HCT116 (cell line): ENCODE measurements at regions not wholly inside any gene's neighbourhood (a gene's known extent, or its start where the extent isn't known, plus 50 kb on each side); places are given as distances from the start of the nearest gene placed in this dataset.

Source experiments
- ATAC-seq: fragments of 200-7000 bp; cut with Tn5 transposase; 2 replicates; pipeline ENCODE4 v1.9.1; 2020; ENCODE audit warnings: mild to moderate bottlenecking, moderate library complexity
- BruUV-seq: library from RNA; stranded (reverse); fragments of 400-500 nt; replicated peaks from 2 replicates; lab custom pipeline; 2021; lab: Mats Ljungman, UMichigan
- CTCF ChIA-PET: fragments of 300-600 bp; sonication (Branson Sonifier 250); formaldehyde crosslinking; loops from one replicate; lab custom pipeline; 2021; ENCODE audit warnings: antibody characterized with exemption; lab: Charles Lee
- POLR2A ChIA-PET: fragments of 300-600, 350-600 bp; sonication (Branson Sonifier 250); formaldehyde crosslinking; loops from one replicate; lab custom pipeline; 2021; ENCODE audit warnings: antibody characterized with exemption; lab: Charles Lee
- RAD21 ChIA-PET, 2 experiments: fragments of 300-600 bp; sonication (Branson Sonifier 250); formaldehyde crosslinking; loops; one replicate each; lab custom pipeline; 2023; ENCODE audit warnings: low total read pairs in 2 of 2; ENCODE audit not compliant: uncharacterized antibody in 2 of 2, unreplicated experiment in 2 of 2, low non-redundant PET in 1 of 2; lab: Charles Lee
- DNase-seq: peaks from one replicate; pipeline ENCODE4 v3.0.0-alpha.2; 2010; ENCODE audit warnings: low read depth, low spot score
- H2AFZ ChIP-seq: fragments of 200-600 bp; shearing (Covaris generic), sonication (generic); 2 replicates; pipeline ENCODE4 v1.6.1; 2017; ENCODE audit warnings: low read depth, mixed run types, mixed read lengths, antibody characterized with exemption, low read length; ENCODE audit not compliant: poor library complexity, severe bottlenecking
- H3K27ac ChIP-seq: 2 replicates; pipeline ENCODE4 v1.5.1; 2012; ENCODE audit warnings: low read depth, low read length
- H3K27me3 ChIP-seq: fragments of 200-600 bp; sonication (generic); 2 replicates; pipeline ENCODE4 v1.6.1; 2016; ENCODE audit warnings: mixed run types, low read length, mixed read lengths; ENCODE audit not compliant: insufficient read depth
- H3K36me3 ChIP-seq, 2 experiments: fragments of 200-500 bp in 1 of 2; fragments of 200-600 bp in 1 of 2; sonication (Bioruptor generic) in 1 of 2; sonication (generic) in 1 of 2; 2 replicates each; pipeline versions ENCODE4 v1.5.1 to v1.6.1; 2014 to 2016; ENCODE audit warnings: low read length in 2 of 2, inconsistent platforms in 1 of 2, mixed read lengths in 1 of 2, mixed run types in 1 of 2; ENCODE audit not compliant: insufficient read depth in 2 of 2, control insufficient read depth in 1 of 2
- H3K4me1 ChIP-seq, 2 experiments: fragments of 200-600 bp in 1 of 2; sonication (generic) in 1 of 2; 2 replicates each; pipeline versions ENCODE4 v1.5.1 to v1.6.1; 2012 to 2017; ENCODE audit warnings: low read length in 2 of 2, inconsistent platforms in 1 of 2, mild to moderate bottlenecking in 1 of 2, mixed read lengths in 1 of 2, mixed run types in 1 of 2, moderate library complexity in 1 of 2; ENCODE audit not compliant: insufficient read depth in 2 of 2, control insufficient read depth in 1 of 2
- H3K4me2 ChIP-seq: fragments of 200-600 bp; sonication (generic); 2 replicates; pipeline ENCODE4 v1.6.1; 2017; ENCODE audit warnings: mixed run types, low read length, mixed read lengths
- H3K4me3 ChIP-seq, 2 experiments: fragments of 200-600 bp in 1 of 2; sonication (generic) in 1 of 2; replicated peaks in 1 of 2; 2 replicates each; pipeline ENCODE4 v1.5.1; 2011 to 2016; ENCODE audit warnings: low read length in 2 of 2, control low read depth in 1 of 2, low read depth in 1 of 2, mild to moderate bottlenecking in 1 of 2, mixed read lengths in 1 of 2, mixed run types in 1 of 2
- H3K79me2 ChIP-seq: fragments of 200-600 bp; sonication (generic); 2 replicates; pipeline ENCODE4 v1.6.1; 2017; ENCODE audit warnings: mild to moderate bottlenecking, mixed run types, low read length, moderate library complexity, mixed read lengths; ENCODE audit not compliant: insufficient read depth
- H3K9ac ChIP-seq: fragments of 200-600 bp; sonication (generic); 2 replicates; pipeline ENCODE4 v1.6.1; 2016; ENCODE audit warnings: low read length, mixed read lengths
- H3K9me2 ChIP-seq: fragments of 200-600 bp; sonication (generic), shearing (Covaris generic); 2 replicates; pipeline ENCODE4 v1.6.1; 2017; ENCODE audit warnings: mixed run types, mild to moderate bottlenecking, moderate library complexity; ENCODE audit not compliant: insufficient read depth
- H3K9me3 ChIP-seq, 2 experiments: fragments of 200-500 bp in 1 of 2; fragments of 200-600 bp in 1 of 2; sonication (Bioruptor generic) in 1 of 2; sonication (generic) in 1 of 2; 2 replicates each; pipeline ENCODE4 v1.6.1; 2014 to 2017; ENCODE audit warnings: low read length in 2 of 2, mixed read lengths in 2 of 2, inconsistent platforms in 1 of 2, low read depth in 1 of 2, mild to moderate bottlenecking in 1 of 2, mixed run types in 1 of 2, moderate library complexity in 1 of 2; ENCODE audit not compliant: control insufficient read depth in 1 of 2, insufficient read depth in 1 of 2
- H4K20me1 ChIP-seq: fragments of 200-600 bp; sonication (generic), shearing (Covaris generic); 2 replicates; pipeline ENCODE4 v1.6.1; 2017; ENCODE audit warnings: mixed run types, mild to moderate bottlenecking, moderate library complexity; ENCODE audit not compliant: insufficient read depth
- CEBPB ChIP-seq: IDR thresholded peaks from 2 replicates; pipeline ENCODE4 v1.6.1; 2012; ENCODE audit warnings: low read depth
- ELF1 ChIP-seq: IDR thresholded peaks from 2 replicates; pipeline ENCODE4 v1.6.1; 2012; ENCODE audit warnings: low read depth, borderline replicate concordance
- EZH2phosphoT487 ChIP-seq: fragments of 200-600 bp; IDR thresholded peaks from 2 replicates; pipeline ENCODE4 v1.6.1; 2018; ENCODE audit warnings: antibody characterized with exemption, borderline replicate concordance
- FOSL1 ChIP-seq: IDR thresholded peaks from 2 replicates; pipeline ENCODE4 v1.6.1; 2012; ENCODE audit warnings: low read depth
- POLR2AphosphoS5 ChIP-seq: IDR thresholded peaks from 2 replicates; pipeline ENCODE4 v1.6.1; 2011; ENCODE audit warnings: mild to moderate bottlenecking, low read depth, low read length, moderate library complexity
- RAD21 ChIP-seq: IDR thresholded peaks from 2 replicates; pipeline ENCODE4 v1.6.1; 2012; ENCODE audit warnings: low read depth, mild to moderate bottlenecking
- SIN3A ChIP-seq: IDR thresholded peaks from 2 replicates; pipeline ENCODE4 v1.6.1; 2012; ENCODE audit warnings: low read depth
- SP1 ChIP-seq: IDR thresholded peaks from 2 replicates; pipeline ENCODE4 v1.6.1; 2012; ENCODE audit warnings: low read depth
- SRF ChIP-seq: IDR thresholded peaks from 2 replicates; pipeline ENCODE4 v1.6.1; 2012; ENCODE audit warnings: low read depth
- ZNF274 ChIP-seq: fragments of 200-500 bp; sonication (Bioruptor generic); IDR thresholded peaks from 2 replicates; pipeline ENCODE4 v1.6.1; 2014; ENCODE audit warnings: mild to moderate bottlenecking, low read depth, low read length, inconsistent platforms
- intact Hi-C: fragments of 100-400 bp; cut with micrococcal nuclease; formaldehyde crosslinking; loops from 2 replicates; pipeline ENCODE4 v1.10.0; 2022
- TF ChIP-seq, protein P1 (sequence below): IDR thresholded peaks from 2 replicates; pipeline ENCODE4 v1.6.1; 2012
- TF ChIP-seq, protein P2 (sequence below): IDR thresholded peaks from 2 replicates; pipeline ENCODE4 v1.6.1; 2012
- TF ChIP-seq, protein P3 (sequence below): IDR thresholded peaks from 2 replicates; pipeline ENCODE4 v1.6.1; 2012; ENCODE audit warnings: low read depth

DNA sequence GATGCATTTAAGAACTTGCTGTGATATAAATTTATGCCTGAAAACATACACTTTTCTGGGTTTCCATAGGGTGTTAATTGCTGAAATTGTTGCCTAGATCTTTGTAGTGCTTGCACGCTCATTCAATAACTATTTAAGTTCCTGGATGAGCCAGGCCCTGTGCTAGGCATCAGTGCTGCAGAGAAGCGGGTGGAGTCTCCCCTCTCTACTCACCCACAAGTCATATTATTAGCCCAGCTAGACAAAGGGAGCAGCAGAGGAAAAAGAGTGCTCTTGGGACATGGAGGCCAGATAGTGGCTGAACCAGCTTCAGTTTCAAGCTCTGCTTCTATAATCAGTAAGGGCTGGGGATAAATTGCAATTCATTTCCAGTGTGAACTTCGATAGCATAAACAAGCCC is 329.1 kb downstream of the TFAP2B start:
- intact Hi-C loops: no loop called here
- H3K27me3 ChIP-seq: no peaks in the 10 kb centered on the region
- no peaks in the 10 kb centered on the region for H3K36me3 ChIP-seq
- ChIA-PET POLR2A (no interaction called here), CTCF (no interaction called here), RAD21 (no interaction called here)
- H4K20me1 ChIP-seq: no peaks in the 10 kb centered on the region
- H3K9me3 ChIP-seq: peaks cover 0 to 14% of the 10 kb centered on the region in 2 experiments; a peak in 2 of 4 replicates
- DNase-seq (no peak), ATAC-seq (no peak)
- H3K27ac ChIP-seq: no peak overlapping the region
- H3K9me2 ChIP-seq: no peaks in the 10 kb centered on the region
- no peak overlapping the region for H3K9ac ChIP-seq
- no peaks in the 10 kb centered on the region for H3K79me2 ChIP-seq
- BruUV-seq: no TSS peak
- no peak overlapping the region for H3K4me3 ChIP-seq
- TF ChIP-seq, protein P1, sequence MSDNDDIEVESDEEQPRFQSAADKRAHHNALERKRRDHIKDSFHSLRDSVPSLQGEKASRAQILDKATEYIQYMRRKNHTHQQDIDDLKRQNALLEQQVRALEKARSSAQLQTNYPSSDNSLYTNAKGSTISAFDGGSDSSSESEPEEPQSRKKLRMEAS: no peak
- TF ChIP-seq, protein P2, sequence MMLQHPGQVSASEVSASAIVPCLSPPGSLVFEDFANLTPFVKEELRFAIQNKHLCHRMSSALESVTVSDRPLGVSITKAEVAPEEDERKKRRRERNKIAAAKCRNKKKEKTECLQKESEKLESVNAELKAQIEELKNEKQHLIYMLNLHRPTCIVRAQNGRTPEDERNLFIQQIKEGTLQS: no peak
- TF ChIP-seq FOSL1: no peak
- H3K4me1 ChIP-seq: no peaks in the 10 kb centered on the region
- no peak overlapping the region for H2AFZ ChIP-seq
- no peak overlapping the region for H3K4me2 ChIP-seq

DNA sequence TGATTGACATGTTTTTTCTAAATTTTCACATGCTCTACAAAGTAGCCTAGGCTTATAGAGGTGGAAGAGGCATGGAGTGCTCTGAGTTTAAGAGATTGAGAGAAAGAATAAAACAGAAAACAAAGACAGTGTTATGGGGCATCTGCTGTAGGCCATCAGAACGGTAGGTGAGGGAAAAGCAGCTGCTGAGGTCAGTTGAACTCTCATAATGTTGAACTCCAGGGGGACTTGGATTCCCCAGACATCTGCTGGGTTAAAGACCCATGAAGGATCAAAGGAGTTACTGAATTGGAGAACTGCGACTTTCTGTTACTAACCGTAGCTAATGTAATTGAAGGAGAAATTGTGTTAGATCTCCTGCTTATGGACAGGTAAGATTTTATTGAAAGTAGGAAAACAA is 333.9 kb downstream of the TFAP2B start:
- no peaks in the 10 kb centered on the region for H3K27me3 ChIP-seq
- POLR2A ChIA-PET: no interaction called here
- ATAC-seq: no peak

More for the DNA sequence above, 333.9 kb downstream of the TFAP2B start:
- Histone ChIP-seq H3K4me2 (no peak overlapping the region), H4K20me1 (no peaks in the 10 kb centered on the region), H3K4me3 (no peak overlapping the region), H2AFZ (no peak overlapping the region), H3K9me2 (no peaks in the 10 kb centered on the region), H3K9ac (no peak overlapping the region), H3K27ac (no peak overlapping the region), H3K9me3 (peaks cover 0 to 17% of the 10 kb centered on the region in 2 experiments; a peak in 2 of 4 replicates), H3K36me3 (no peaks in the 10 kb centered on the region), H3K79me2 (no peaks in the 10 kb centered on the region), H3K4me1 (no peaks in the 10 kb centered on the region)
- no TSS peak for BruUV-seq
- intact Hi-C loops: no loop called here
- no peak for DNase-seq
- no peak for TF ChIP-seq POLR2AphosphoS5
- TF ChIP-seq, protein P3, sequence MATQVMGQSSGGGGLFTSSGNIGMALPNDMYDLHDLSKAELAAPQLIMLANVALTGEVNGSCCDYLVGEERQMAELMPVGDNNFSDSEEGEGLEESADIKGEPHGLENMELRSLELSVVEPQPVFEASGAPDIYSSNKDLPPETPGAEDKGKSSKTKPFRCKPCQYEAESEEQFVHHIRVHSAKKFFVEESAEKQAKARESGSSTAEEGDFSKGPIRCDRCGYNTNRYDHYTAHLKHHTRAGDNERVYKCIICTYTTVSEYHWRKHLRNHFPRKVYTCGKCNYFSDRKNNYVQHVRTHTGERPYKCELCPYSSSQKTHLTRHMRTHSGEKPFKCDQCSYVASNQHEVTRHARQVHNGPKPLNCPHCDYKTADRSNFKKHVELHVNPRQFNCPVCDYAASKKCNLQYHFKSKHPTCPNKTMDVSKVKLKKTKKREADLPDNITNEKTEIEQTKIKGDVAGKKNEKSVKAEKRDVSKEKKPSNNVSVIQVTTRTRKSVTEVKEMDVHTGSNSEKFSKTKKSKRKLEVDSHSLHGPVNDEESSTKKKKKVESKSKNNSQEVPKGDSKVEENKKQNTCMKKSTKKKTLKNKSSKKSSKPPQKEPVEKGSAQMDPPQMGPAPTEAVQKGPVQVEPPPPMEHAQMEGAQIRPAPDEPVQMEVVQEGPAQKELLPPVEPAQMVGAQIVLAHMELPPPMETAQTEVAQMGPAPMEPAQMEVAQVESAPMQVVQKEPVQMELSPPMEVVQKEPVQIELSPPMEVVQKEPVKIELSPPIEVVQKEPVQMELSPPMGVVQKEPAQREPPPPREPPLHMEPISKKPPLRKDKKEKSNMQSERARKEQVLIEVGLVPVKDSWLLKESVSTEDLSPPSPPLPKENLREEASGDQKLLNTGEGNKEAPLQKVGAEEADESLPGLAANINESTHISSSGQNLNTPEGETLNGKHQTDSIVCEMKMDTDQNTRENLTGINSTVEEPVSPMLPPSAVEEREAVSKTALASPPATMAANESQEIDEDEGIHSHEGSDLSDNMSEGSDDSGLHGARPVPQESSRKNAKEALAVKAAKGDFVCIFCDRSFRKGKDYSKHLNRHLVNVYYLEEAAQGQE: no peak
- no peak for TF ChIP-seq CEBPB
- no peak for TF ChIP-seq SRF
- TF ChIP-seq SIN3A: no peak
- no peak for TF ChIP-seq EZH2phosphoT487
- TF ChIP-seq ELF1: no peak
- no peak for TF ChIP-seq ZNF274
- no peak for TF ChIP-seq RAD21
- TF ChIP-seq SP1: no peak
- ChIA-PET RAD21 (no interaction called here), CTCF (no interaction called here)
